K562 (cell line): ENCODE measurements at regions not wholly inside any gene's neighbourhood (a gene's known extent, or its start where the extent isn't known, plus 50 kb on each side); places are given as distances from the start of the nearest gene placed in this dataset.

ENCODE experiments used
- ATAC-seq: fragments of 200-7000 bp; cut with Tn5 transposase; 3 replicates; pipeline ENCODE4 v1.9.1; 2020; ENCODE audit warnings: moderate library complexity
- BruUV-seq: library from RNA; stranded (reverse); fragments of 400-500 nt; replicated peaks from 2 replicates; lab custom pipeline; 2021; lab: Mats Ljungman, UMichigan
- CTCF ChIA-PET: fragments of 300-600 bp; formaldehyde crosslinking; extraction: SDS; loops from one replicate; lab custom pipeline; 2021; ENCODE audit warnings: low intra/inter-chr PET ratio; lab: Yijun Ruan, JAX
- POLR2A ChIA-PET: fragments of 300-600, 350-650 bp; sonication (Branson Sonifier 250); formaldehyde crosslinking; extraction: SDS; loops from one replicate; lab custom pipeline; 2021; ENCODE audit warnings: antibody characterized with exemption, inconsistent platforms; lab: Yijun Ruan, JAX
- DNase-seq, 4 experiments: peaks; one replicate each; pipeline versions ENCODE4 v3.0.0 to v3.0.0-alpha.2; 2011 to 2018; ENCODE audit warnings: low spot score in 3 of 4, mixed read lengths in 3 of 4; ENCODE audit errors: extremely low read depth in 1 of 4
- FAIRE-seq: peaks from 2 replicates; lab custom pipeline; 2011; peaks lifted over from hg19 to GRCh38; lab: Jason Lieb, UNC
- H2AFZ ChIP-seq: 2 replicates; pipeline ENCODE4 v1.6.0; 2011; ENCODE audit warnings: low read depth, low read length, control low read depth, inconsistent platforms
- H3K27ac ChIP-seq: fragments of 200-600 bp; 3 replicates; pipeline ENCODE4 v1.8.0; 2011; ENCODE audit warnings: low read depth, mild to moderate bottlenecking, control low read depth, inconsistent platforms, low read length, moderate library complexity, mixed read lengths; ENCODE audit errors: extremely low read depth
- H3K27me3 ChIP-seq, 2 experiments: fragments of 300-600 bp in 1 of 2; 2 replicates in 1 of 2; 3 replicates in 1 of 2; pipeline versions ENCODE4 v1.6.0 to v1.8.0; 2011; ENCODE audit warnings: inconsistent platforms in 2 of 2, low read length in 2 of 2, mild to moderate bottlenecking in 1 of 2, mixed read lengths in 1 of 2, moderate library complexity in 1 of 2; ENCODE audit not compliant: control insufficient read depth in 2 of 2, insufficient read depth in 2 of 2
- H3K36me3 ChIP-seq: fragments of 300-600 bp; 3 replicates; pipeline ENCODE4 v1.8.0; 2011; ENCODE audit warnings: mild to moderate bottlenecking, low read length, inconsistent platforms; ENCODE audit not compliant: control insufficient read depth, insufficient read depth
- H3K4me1 ChIP-seq, 2 experiments: fragments of 200-600 bp in 1 of 2; replicated peaks in 1 of 2; 2 replicates in 1 of 2; 3 replicates in 1 of 2; pipeline versions ENCODE4 v1.5.1 to v1.8.0; 2011; ENCODE audit warnings: inconsistent platforms in 2 of 2, low read length in 2 of 2, mild to moderate bottlenecking in 1 of 2, mixed read lengths in 1 of 2, moderate library complexity in 1 of 2; ENCODE audit not compliant: control insufficient read depth in 2 of 2, insufficient read depth in 2 of 2
- H3K4me2 ChIP-seq: 2 replicates; pipeline ENCODE4 v1.6.1; 2011; ENCODE audit warnings: low read length, control low read depth, inconsistent platforms, mixed read lengths; ENCODE audit not compliant: insufficient read depth
- H3K4me3 ChIP-seq: fragments of 200-600 bp; sonication (generic), shearing (Covaris generic); 2 replicates; pipeline ENCODE4 v1.5.1; 2016; ENCODE audit warnings: control low read depth, inconsistent platforms
- H3K79me2 ChIP-seq: fragments of 200-600 bp; 3 replicates; pipeline ENCODE4 v1.8.0; 2011; ENCODE audit warnings: low read length, inconsistent platforms; ENCODE audit not compliant: control insufficient read depth, insufficient read depth
- H3K9ac ChIP-seq, 2 experiments: 2 replicates each; pipeline versions ENCODE4 v1.6.0 to v1.6.1; 2011; ENCODE audit warnings: low read depth in 2 of 2, low read length in 2 of 2, control low read depth in 1 of 2, inconsistent platforms in 1 of 2, mild to moderate bottlenecking in 1 of 2, mixed read lengths in 1 of 2; ENCODE audit not compliant: insufficient read depth in 1 of 2
- H3K9me1 ChIP-seq: one replicate; pipeline ENCODE4 v1.6.0; 2011; ENCODE audit warnings: inconsistent platforms, mild to moderate bottlenecking, low read length, moderate library complexity; ENCODE audit not compliant: control insufficient read depth, insufficient read depth
- H3K9me3 ChIP-seq: replicated peaks from 2 replicates; pipeline ENCODE4 v1.5.1; 2011; ENCODE audit warnings: low read depth, low read length, inconsistent platforms; ENCODE audit not compliant: control insufficient read depth, insufficient read depth
- H4K20me1 ChIP-seq: replicated peaks from 2 replicates; pipeline ENCODE4 v1.6.1; 2011; ENCODE audit warnings: low read length, inconsistent platforms, mixed read lengths; ENCODE audit not compliant: control insufficient read depth, insufficient read depth
- ARHGAP35 ChIP-seq: fragments of 450-650 bp; IDR thresholded peaks from 2 replicates; pipeline ENCODE4 v1.6.1; 2018; ENCODE audit not compliant: partially characterized antibody
- ARID1B ChIP-seq: fragments of 450-650 bp; IDR thresholded peaks from 2 replicates; pipeline ENCODE4 v1.6.1; 2016; ENCODE audit warnings: antibody characterized with exemption, mild to moderate bottlenecking, inconsistent platforms
- BRF1 ChIP-seq: IDR thresholded peaks from 3 replicates; pipeline ENCODE4 v1.6.1; 2011; ENCODE audit warnings: borderline replicate concordance, mild to moderate bottlenecking; ENCODE audit not compliant: insufficient read length; ENCODE audit errors: extremely low read depth
- CREM ChIP-seq: IDR thresholded peaks from 2 replicates; pipeline ENCODE4 v1.6.1; 2014; ENCODE audit warnings: antibody characterized with exemption, low read depth
- DMBX1 ChIP-seq: fragments of 250-450 bp; sonication (Bioruptor Pico); IDR thresholded peaks from 2 replicates; pipeline ENCODE4 v1.8.0; 2022; ENCODE audit warnings: inconsistent platforms, mild to moderate bottlenecking, moderate library complexity, borderline replicate concordance
- DPF2 ChIP-seq: fragments of 450-650 bp; IDR thresholded peaks from 2 replicates; pipeline ENCODE4 v1.6.1; 2016
- JUNB ChIP-seq: fragments of 450-650 bp; formaldehyde crosslinking; conservative IDR thresholded peaks from 2 replicates; pipeline ENCODE4 v1.4.0; 2020; ENCODE audit warnings: mild to moderate bottlenecking
- MLX ChIP-seq, 2 experiments: fragments of 450-650 bp in 1 of 2; sonication (generic) in 1 of 2; formaldehyde crosslinking; conservative IDR thresholded peaks; 2 replicates each; pipeline versions ENCODE4 v1.4.0 to v1.8.1; 2020 to 2022; ENCODE audit warnings: mild to moderate bottlenecking in 1 of 2, missing genetic modification reagents in 1 of 2
- MYC ChIP-seq, 2 experiments: fragments of 250-450 bp in 1 of 2; sonication (Bioruptor Pico) in 1 of 2; IDR thresholded peaks; 2 replicates each; pipeline versions ENCODE4 v1.5.1 to v1.6.1; 2012 to 2021; ENCODE audit warnings: low read depth in 2 of 2, borderline replicate concordance in 1 of 2, improper control_type of control experiment in 1 of 2, low read length in 1 of 2, mild to moderate bottlenecking in 1 of 2, moderate library complexity in 1 of 2
- NBN ChIP-seq: fragments of 450-650 bp; IDR thresholded peaks from 2 replicates; pipeline ENCODE4 v1.6.1; 2016; ENCODE audit warnings: low read depth, mild to moderate bottlenecking
- NR1H2 ChIP-seq: sonication (generic); formaldehyde crosslinking; IDR thresholded peaks from 2 replicates; pipeline ENCODE4 v1.4.0; 2020; ENCODE audit warnings: mild to moderate bottlenecking, missing genetic modification reagents
- SAFB ChIP-seq: fragments of 200-400 bp; formaldehyde crosslinking; IDR thresholded peaks from 2 replicates; pipeline ENCODE4 v1.6.1; 2017; ENCODE audit warnings: low read depth, low read length, borderline replicate concordance
- STAT5A ChIP-seq: IDR thresholded peaks from 2 replicates; pipeline ENCODE4 v1.6.1; 2012; ENCODE audit warnings: low read length, inconsistent platforms, borderline replicate concordance
- TAL1 ChIP-seq: fragments of 450-650 bp; IDR thresholded peaks from 2 replicates; pipeline ENCODE4 v1.6.1; 2016; ENCODE audit warnings: mild to moderate bottlenecking
- THRB ChIP-seq: fragments of 450-650 bp; formaldehyde crosslinking; conservative IDR thresholded peaks from 2 replicates; pipeline ENCODE4 v1.4.0; 2022; ENCODE audit warnings: mild to moderate bottlenecking, missing genetic modification characterization
- ZBTB9 ChIP-seq: fragments of 450-650 bp; formaldehyde crosslinking; IDR thresholded peaks from 2 replicates; pipeline ENCODE4 v1.4.0; 2020; ENCODE audit warnings: mild to moderate bottlenecking, moderate library complexity
- ZNF23 ChIP-seq: fragments of 250-450 bp; sonication (Bioruptor Pico); IDR thresholded peaks from 2 replicates; pipeline ENCODE4 v1.4.0; 2020; ENCODE audit warnings: mild to moderate bottlenecking
- ZNF780A ChIP-seq: fragments of 250-450 bp; sonication (Bioruptor Pico); IDR thresholded peaks from 2 replicates; pipeline ENCODE4 v1.5.0; 2021; ENCODE audit warnings: mild to moderate bottlenecking
- WGBS: fragments of 100-300 bp; shearing (Covaris generic); methylation state at CpG from one replicate; pipeline ENCODE4 v1.1.6; 2016; ENCODE audit warnings: low coverage, mixed read lengths; ENCODE audit not compliant: insufficient coverage; ENCODE audit errors: missing lambda C conversion rate; 5-methylcytosine and 5-hydroxymethylcytosine counted together
- in situ Hi-C: fragments of 300-500 bp; cut with MboI; formaldehyde crosslinking; loops from 4 replicates; pipeline ENCODE4 v1.15.0; 2018; ENCODE audit warnings: inconsistent platforms, mixed read lengths
- intact Hi-C: fragments of 100-400 bp; cut with micrococcal nuclease; formaldehyde crosslinking; loops from 2 replicates; pipeline ENCODE4 v1.14.2; 2022

- no peak for TF ChIP-seq DPF2
- no peak for TF ChIP-seq ZNF23 (CRISPR knock-in tag)
- TF ChIP-seq ZNF780A = no peak
- TF ChIP-seq JUNB (CRISPR knock-in tag) = no peak
- no peak for TF ChIP-seq STAT5A
- TF ChIP-seq ZBTB9 (CRISPR knock-in tag) = no peak
- TF ChIP-seq, all 486 proteins: peak for 0
Observed at GRCh38 chr13:106173346-106173745, 362.1 kb downstream of the EFNB2 start (continued).

GRCh38 chr13:106172176-106172905, 363.1 kb downstream of the EFNB2 start:
- in situ Hi-C loops (no loop called here), intact Hi-C loops (no loop called here)
- Histone ChIP-seq H4K20me1 (no peaks in the 10 kb centered on the region), H3K4me2 (no peak overlapping the region), H3K27ac (no peak overlapping the region), H3K9me1 (no peaks in the 10 kb centered on the region), H3K36me3 (no peaks in the 10 kb centered on the region), H3K79me2 (no peaks in the 10 kb centered on the region), H3K4me3 (no peak overlapping the region), H3K9ac (no peak overlapping the region), H3K9me3 (no peaks in the 10 kb centered on the region), H3K4me1 (no peaks in the 10 kb centered on the region), H3K27me3 (no peaks in the 10 kb centered on the region), H2AFZ (no peak overlapping the region)
- WGBS = 0% methylated on average over 4 of the region's 5 CpGs
- ATAC-seq = no peak
- no peak for DNase-seq
- no peak for FAIRE-seq
- POLR2A ChIA-PET = no interaction called here
- CTCF ChIA-PET = no interaction called here
- no TSS peak for BruUV-seq
- TF ChIP-seq TAL1 (no peak), NBN (no peak), MLX (CRISPR knock-in tag; conservative IDR thresholded peaks at IDR 0.05) (no peak), STAT5A (no peak), ARHGAP35 (no peak), SAFB (no peak), CREM (no peak), MYC (IDR thresholded peaks at IDR 0.05; ENCODE audit: low read depth, low read length) (no peak), MYC (CRISPR knock-in tag; IDR thresholded peaks at IDR 0.05; ENCODE audit: borderline replicate concordance, low read depth) (no peak), ARID1B (no peak), BRF1 (no peak), DMBX1 (CRISPR knock-in tag) (no peak), THRB (no peak), NR1H2 (no peak)
